ENCODE measurements at regions not wholly inside any gene's neighbourhood (a gene's known extent, or its start where the extent isn't known, plus 50 kb on each side); places are given as distances from the start of the nearest gene placed in this dataset.

GRCh38 chr15:27672537-27672936 is 426.6 kb downstream of the OCA2 start:
- Histone ChIP-seq H3F3A (replicated peaks; ENCODE audit: insufficient read depth) (no peaks in the 10 kb centered on the region), H3K79me2 (ENCODE audit: insufficient read depth) (no peaks in the 10 kb centered on the region), H3K27ac (ENCODE audit: low read depth in 2 of 2, low read length in 1 of 2) (no peak overlapping the region), H3K4me1 (ENCODE audit: control insufficient read depth in 1 of 2, insufficient read depth in 2 of 2, low read depth in 1 of 2, low read length in 1 of 2) (no peaks in the 10 kb centered on the region), H3K9ac (no peak overlapping the region), H3K4me2 (no peak overlapping the region), H3K4me3 (ENCODE audit: low read depth in 2 of 2, low read length in 1 of 2) (no peak overlapping the region), H3K27me3 (ENCODE audit: insufficient read depth) (no peaks in the 10 kb centered on the region), H3K9me2 (no peaks in the 10 kb centered on the region), H2AFZ (ENCODE audit: low read depth) (no peak overlapping the region), H3K9me3 (no peaks in the 10 kb centered on the region), H4K20me1 (ENCODE audit: insufficient read depth) (no peaks in the 10 kb centered on the region), H3K36me3 (replicated peaks in 1 of 2; ENCODE audit: control insufficient read depth in 1 of 2, insufficient read depth in 2 of 2, low read length in 1 of 2) (no peaks in the 10 kb centered on the region)
- 68% methylated on average over 8 of the region's 8 CpGs for WGBS (ENCODE audit: low lambda C conversion rate)
- DNase-seq, result no peak
- ChIA-PET POLR2A (no interaction called here), CTCF (no interaction called here)
- TF ChIP-seq MAX (IDR thresholded peaks at IDR 0.05; ENCODE audit: low read depth) (no peak), ELF1 (IDR thresholded peaks at IDR 0.05) (no peak), USF2 (IDR thresholded peaks at IDR 0.05; ENCODE audit: borderline replicate concordance, low read depth, low read length) (no peak), NFIC (IDR thresholded peaks at IDR 0.05; ENCODE audit: borderline replicate concordance) (no peak), CHD2 (IDR thresholded peaks at IDR 0.05; ENCODE audit: low read length, partially characterized antibody) (no peak), NRF1 (IDR thresholded peaks at IDR 0.05; ENCODE audit: low read depth, low read length) (no peak), MEF2A (IDR thresholded peaks at IDR 0.05; ENCODE audit: borderline replicate concordance, low read depth) (no peak), USF1 (IDR thresholded peaks at IDR 0.05; ENCODE audit: borderline replicate concordance, low read depth) (no peak), SMC3 (IDR thresholded peaks at IDR 0.05; ENCODE audit: low read depth, low read length) (no peak), SIN3A (IDR thresholded peaks at IDR 0.05; ENCODE audit: borderline replicate concordance, low read depth, low read length) (no peak), POLR2AphosphoS5 (IDR thresholded peaks at IDR 0.05; ENCODE audit: low read depth, low read length) (no peak), TCF12 (IDR thresholded peaks at IDR 0.05) (no peak), ZBTB33 (IDR thresholded peaks at IDR 0.05; ENCODE audit: borderline replicate concordance, low read depth) (no peak), JUND (IDR thresholded peaks at IDR 0.05) (no peak), EZH2phosphoT487 (IDR thresholded peaks at IDR 0.05; ENCODE audit: borderline replicate concordance, low read depth) (no peak), FOXM1 (IDR thresholded peaks at IDR 0.05; ENCODE audit: low read depth) (no peak), TEAD4 (IDR thresholded peaks at IDR 0.05; ENCODE audit: borderline replicate concordance, insufficient read depth) (no peak), RAD21 (IDR thresholded peaks at IDR 0.05; ENCODE audit: low read length) (no peak), RCOR1 (IDR thresholded peaks at IDR 0.05; ENCODE audit: low read length) (no peak)
